ENCODE measurements at regions not wholly inside any gene's neighbourhood (a gene's known extent, or its start where the extent isn't known, plus 50 kb on each side); places are given as distances from the start of the nearest gene placed in this dataset.
"Not testable (repeated sequence)": the region's sequence is repeated elsewhere in the genome, so short reads cannot be mapped to it uniquely, and the experiment has no call there.

GRCh38 chr13:44797685-44798084 is 191.6 kb downstream of the NUFIP1 start:
- POLR2A ChIA-PET, result no interaction called here
- Histone ChIP-seq H3K27ac (ENCODE audit: low read length) (no peak overlapping the region), H3K4me1 (ENCODE audit: control insufficient read depth, insufficient read depth, low read length) (no peaks in the 10 kb centered on the region), H3K9me3 (ENCODE audit: control insufficient read depth, insufficient read depth, low read depth, low read length) (no peaks in the 10 kb centered on the region), H3K36me3 (ENCODE audit: control insufficient read depth, insufficient read depth, low read length) (no peaks in the 10 kb centered on the region), H3K4me3 (ENCODE audit: low read depth in 2 of 2, low read length in 2 of 2) (no peak overlapping the region), H3K27me3 (ENCODE audit: control insufficient read depth, insufficient read depth, low read length) (no peaks in the 10 kb centered on the region)
- BruUV-seq (replicated peaks), result no TSS peak
- DNase-seq (ENCODE audit: low read depth, low spot score), result no peak
- CTCF ChIA-PET, result no interaction called here
- ATAC-seq, result no peak
- TF ChIP-seq, protein P1, sequence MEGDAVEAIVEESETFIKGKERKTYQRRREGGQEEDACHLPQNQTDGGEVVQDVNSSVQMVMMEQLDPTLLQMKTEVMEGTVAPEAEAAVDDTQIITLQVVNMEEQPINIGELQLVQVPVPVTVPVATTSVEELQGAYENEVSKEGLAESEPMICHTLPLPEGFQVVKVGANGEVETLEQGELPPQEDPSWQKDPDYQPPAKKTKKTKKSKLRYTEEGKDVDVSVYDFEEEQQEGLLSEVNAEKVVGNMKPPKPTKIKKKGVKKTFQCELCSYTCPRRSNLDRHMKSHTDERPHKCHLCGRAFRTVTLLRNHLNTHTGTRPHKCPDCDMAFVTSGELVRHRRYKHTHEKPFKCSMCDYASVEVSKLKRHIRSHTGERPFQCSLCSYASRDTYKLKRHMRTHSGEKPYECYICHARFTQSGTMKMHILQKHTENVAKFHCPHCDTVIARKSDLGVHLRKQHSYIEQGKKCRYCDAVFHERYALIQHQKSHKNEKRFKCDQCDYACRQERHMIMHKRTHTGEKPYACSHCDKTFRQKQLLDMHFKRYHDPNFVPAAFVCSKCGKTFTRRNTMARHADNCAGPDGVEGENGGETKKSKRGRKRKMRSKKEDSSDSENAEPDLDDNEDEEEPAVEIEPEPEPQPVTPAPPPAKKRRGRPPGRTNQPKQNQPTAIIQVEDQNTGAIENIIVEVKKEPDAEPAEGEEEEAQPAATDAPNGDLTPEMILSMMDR (IDR thresholded peaks at IDR 0.05), result no peak
- no peak for TF ChIP-seq POLR2AphosphoS5 (IDR thresholded peaks at IDR 0.05; ENCODE audit: low read depth, low read length)
- no peak for TF ChIP-seq REST (IDR thresholded peaks at IDR 0.05; ENCODE audit: insufficient read depth in 1 of 2, low read depth in 2 of 2, low read length in 1 of 2)
- TF ChIP-seq SIN3A (IDR thresholded peaks at IDR 0.05; ENCODE audit: borderline replicate concordance, insufficient read depth, low read depth, low read length), result no peak
- no peak for TF ChIP-seq TCF7L2 (IDR thresholded peaks at IDR 0.05; ENCODE audit: low read depth, low read length)
- in situ Hi-C loops (cut with HindIII; ENCODE audit: low pct_unique_long_range_greater_than_20kb, low sequenced_read_pairs) (no loop called here), intact Hi-C loops (cut with micrococcal nuclease; ENCODE audit: unreplicated experiment) (no loop called here)

GRCh38 chr13:44796597-44797490 is 192.4 kb downstream of the NUFIP1 start:
- H3K36me3 ChIP-seq (ENCODE audit: control insufficient read depth, insufficient read depth, low read length), result no peaks in the 10 kb centered on the region
- ChIA-PET POLR2A (no interaction called here), CTCF (no interaction called here)
- no TSS peak for BruUV-seq (replicated peaks)
- H3K4me1 ChIP-seq (ENCODE audit: control insufficient read depth, insufficient read depth, low read length), result no peaks in the 10 kb centered on the region
- H3K27ac ChIP-seq (ENCODE audit: low read length), result no peak overlapping the region
- no peak for DNase-seq (ENCODE audit: low read depth, low spot score)
- intact Hi-C loops (cut with micrococcal nuclease; ENCODE audit: unreplicated experiment), result no loop called here
- H3K27me3 ChIP-seq (ENCODE audit: control insufficient read depth, insufficient read depth, low read length), result no peaks in the 10 kb centered on the region
- no peak for ATAC-seq
- in situ Hi-C loops (cut with HindIII; ENCODE audit: low pct_unique_long_range_greater_than_20kb, low sequenced_read_pairs), result no loop called here
- H3K9me3 ChIP-seq (ENCODE audit: control insufficient read depth, insufficient read depth, low read depth, low read length), result no peaks in the 10 kb centered on the region
- TF ChIP-seq POLR2AphosphoS5 (IDR thresholded peaks at IDR 0.05; ENCODE audit: low read depth, low read length) (no peak), SIN3A (IDR thresholded peaks at IDR 0.05; ENCODE audit: borderline replicate concordance, insufficient read depth, low read depth, low read length) (no peak), REST (IDR thresholded peaks at IDR 0.05; ENCODE audit: insufficient read depth in 1 of 2, low read depth in 2 of 2, low read length in 1 of 2) (no peak), TCF7L2 (IDR thresholded peaks at IDR 0.05; ENCODE audit: low read depth, low read length) (no peak)
- TF ChIP-seq, protein P1 (IDR thresholded peaks at IDR 0.05), result no peak
- no peak overlapping the region for H3K4me3 ChIP-seq (ENCODE audit: low read depth in 2 of 2, low read length in 2 of 2)

DNA sequence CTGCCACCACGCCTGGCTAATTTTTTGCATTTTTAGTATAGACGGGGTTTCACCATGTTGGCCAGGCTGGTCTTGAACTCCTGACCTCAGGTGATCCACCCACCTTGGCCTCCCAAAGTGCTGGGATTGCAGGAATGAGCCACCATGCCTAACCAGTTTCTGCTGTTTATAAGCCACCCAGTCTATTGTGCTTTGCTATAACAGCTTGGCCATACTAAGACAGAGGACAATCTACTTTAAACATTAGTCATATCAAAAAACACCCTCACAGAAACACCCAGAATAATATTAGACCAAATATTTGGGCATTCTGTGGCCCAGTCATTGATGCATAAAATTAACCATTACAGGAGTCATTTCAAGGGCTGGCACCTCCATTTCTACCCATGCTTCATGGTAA is 193.2 kb downstream of the NUFIP1 start:
- H3K27me3 ChIP-seq (ENCODE audit: control insufficient read depth, insufficient read depth, low read length); H3K9me3 ChIP-seq (ENCODE audit: control insufficient read depth, insufficient read depth, low read depth, low read length); ATAC-seq; CTCF ChIA-PET; POLR2A ChIA-PET; DNase-seq (ENCODE audit: low read depth, low spot score); in situ Hi-C loops (cut with HindIII; ENCODE audit: low pct_unique_long_range_greater_than_20kb, low sequenced_read_pairs); BruUV-seq (replicated peaks); H3K4me3 ChIP-seq (ENCODE audit: low read depth in 2 of 2, low read length in 2 of 2); H3K4me1 ChIP-seq (ENCODE audit: control insufficient read depth, insufficient read depth, low read length); intact Hi-C loops (cut with micrococcal nuclease; ENCODE audit: unreplicated experiment); H3K36me3 ChIP-seq (ENCODE audit: control insufficient read depth, insufficient read depth, low read length); H3K27ac ChIP-seq (ENCODE audit: low read length): not testable (repeated sequence)
